ENCODE measurements at regions not wholly inside any gene's neighbourhood (a gene's known extent, or its start where the extent isn't known, plus 50 kb on each side); places are given as distances from the start of the nearest gene placed in this dataset.

- no TSS peak for BruUV-seq (replicated peaks)
These were observed 496.3 kb downstream of the XPNPEP1 start for GRCh38 chr10:109426987-109427386.

DNA sequence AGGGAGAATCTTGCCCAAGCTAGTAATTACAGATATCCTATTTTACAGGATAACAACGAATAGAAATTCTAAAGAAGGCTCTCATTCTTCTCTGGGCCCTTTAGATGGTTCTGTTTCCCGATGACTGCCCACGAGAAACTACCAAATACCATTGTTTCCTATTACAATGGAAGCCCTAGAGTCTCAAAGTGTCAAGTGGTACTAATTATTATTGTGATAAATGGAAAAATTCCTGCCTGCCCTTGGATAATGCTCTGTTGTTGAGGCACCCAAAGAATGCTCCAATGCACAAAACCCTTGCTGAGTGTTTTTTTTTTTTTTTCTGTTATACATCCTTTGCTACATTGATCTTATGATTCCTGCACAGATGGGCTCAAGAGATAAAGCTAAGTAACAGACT is 504.5 kb downstream of the XPNPEP1 start:
- ChIA-PET CTCF (ENCODE audit: unreplicated experiment) (no interaction called here), POLR2A (interaction anchor here (0.7 kb wide), 1 partner anchor 312 kb away, joined by 5 read pairs; no protein-coding TSS in a partner anchor)
- Histone ChIP-seq H3K4me2 (ENCODE audit: low read length) (no peak overlapping the region), H3K4me3 (ENCODE audit: low read depth, low read length, poor library complexity, severe bottlenecking) (no peak overlapping the region), H2AFZ (ENCODE audit: low read length) (no peak overlapping the region), H4K20me1 (ENCODE audit: insufficient read depth, low read length) (no peaks in the 10 kb centered on the region), H3K79me2 (ENCODE audit: insufficient read depth, low read depth, low read length) (no peaks in the 10 kb centered on the region), H3K9me2 (ENCODE audit: insufficient read depth, low read length) (no peaks in the 10 kb centered on the region), H3K4me1 (ENCODE audit: insufficient read depth, low read length, poor library complexity, severe bottlenecking) (no peaks in the 10 kb centered on the region), H3K27ac (ENCODE audit: low read depth, low read length, poor library complexity, severe bottlenecking) (no peak overlapping the region), H3K9me3 (ENCODE audit: low read length) (no peaks in the 10 kb centered on the region), H3K36me3 (ENCODE audit: insufficient read depth, low read length) (no peaks in the 10 kb centered on the region)
- DNase-seq (ENCODE audit: low spot score): no peak
- intact Hi-C loops (cut with micrococcal nuclease; ENCODE audit: unreplicated experiment): no loop called here
- BruUV-seq (replicated peaks): no TSS peak
- TF ChIP-seq EZH2phosphoT487 (IDR thresholded peaks at IDR 0.05; ENCODE audit: borderline replicate concordance, low read depth, low read length): no peak
- TF ChIP-seq, protein P1, sequence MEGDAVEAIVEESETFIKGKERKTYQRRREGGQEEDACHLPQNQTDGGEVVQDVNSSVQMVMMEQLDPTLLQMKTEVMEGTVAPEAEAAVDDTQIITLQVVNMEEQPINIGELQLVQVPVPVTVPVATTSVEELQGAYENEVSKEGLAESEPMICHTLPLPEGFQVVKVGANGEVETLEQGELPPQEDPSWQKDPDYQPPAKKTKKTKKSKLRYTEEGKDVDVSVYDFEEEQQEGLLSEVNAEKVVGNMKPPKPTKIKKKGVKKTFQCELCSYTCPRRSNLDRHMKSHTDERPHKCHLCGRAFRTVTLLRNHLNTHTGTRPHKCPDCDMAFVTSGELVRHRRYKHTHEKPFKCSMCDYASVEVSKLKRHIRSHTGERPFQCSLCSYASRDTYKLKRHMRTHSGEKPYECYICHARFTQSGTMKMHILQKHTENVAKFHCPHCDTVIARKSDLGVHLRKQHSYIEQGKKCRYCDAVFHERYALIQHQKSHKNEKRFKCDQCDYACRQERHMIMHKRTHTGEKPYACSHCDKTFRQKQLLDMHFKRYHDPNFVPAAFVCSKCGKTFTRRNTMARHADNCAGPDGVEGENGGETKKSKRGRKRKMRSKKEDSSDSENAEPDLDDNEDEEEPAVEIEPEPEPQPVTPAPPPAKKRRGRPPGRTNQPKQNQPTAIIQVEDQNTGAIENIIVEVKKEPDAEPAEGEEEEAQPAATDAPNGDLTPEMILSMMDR (conservative IDR thresholded peaks at IDR 0.05; ENCODE audit: low read length): no peak

More at GRCh38 chr10:109426987-109427386, 496.3 kb downstream of the XPNPEP1 start:
- H3K36me3 ChIP-seq (ENCODE audit: insufficient read depth, low read length): no peaks in the 10 kb centered on the region
- ChIA-PET POLR2A (no interaction called here), CTCF (ENCODE audit: unreplicated experiment) (no interaction called here)
- intact Hi-C loops (cut with micrococcal nuclease; ENCODE audit: unreplicated experiment): no loop called here
- H3K27ac ChIP-seq (ENCODE audit: low read depth, low read length, poor library complexity, severe bottlenecking): no peak overlapping the region
- H3K4me3 ChIP-seq (ENCODE audit: low read depth, low read length, poor library complexity, severe bottlenecking): no peak overlapping the region
- no peak for TF ChIP-seq EZH2phosphoT487 (IDR thresholded peaks at IDR 0.05; ENCODE audit: borderline replicate concordance, low read depth, low read length)
- TF ChIP-seq, protein P1 (conservative IDR thresholded peaks at IDR 0.05; ENCODE audit: low read length): no peak
- H4K20me1 ChIP-seq (ENCODE audit: insufficient read depth, low read length): no peaks in the 10 kb centered on the region
- no peak overlapping the region for H3K4me2 ChIP-seq (ENCODE audit: low read length)
- no peaks in the 10 kb centered on the region for H3K79me2 ChIP-seq (ENCODE audit: insufficient read depth, low read depth, low read length)
- no peak for DNase-seq (ENCODE audit: low spot score)
- H3K9me2 ChIP-seq (ENCODE audit: insufficient read depth, low read length): no peaks in the 10 kb centered on the region
- H2AFZ ChIP-seq (ENCODE audit: low read length): no peak overlapping the region
- H3K4me1 ChIP-seq (ENCODE audit: insufficient read depth, low read length, poor library complexity, severe bottlenecking): no peaks in the 10 kb centered on the region
- H3K9me3 ChIP-seq (ENCODE audit: low read length): no peaks in the 10 kb centered on the region

DNA sequence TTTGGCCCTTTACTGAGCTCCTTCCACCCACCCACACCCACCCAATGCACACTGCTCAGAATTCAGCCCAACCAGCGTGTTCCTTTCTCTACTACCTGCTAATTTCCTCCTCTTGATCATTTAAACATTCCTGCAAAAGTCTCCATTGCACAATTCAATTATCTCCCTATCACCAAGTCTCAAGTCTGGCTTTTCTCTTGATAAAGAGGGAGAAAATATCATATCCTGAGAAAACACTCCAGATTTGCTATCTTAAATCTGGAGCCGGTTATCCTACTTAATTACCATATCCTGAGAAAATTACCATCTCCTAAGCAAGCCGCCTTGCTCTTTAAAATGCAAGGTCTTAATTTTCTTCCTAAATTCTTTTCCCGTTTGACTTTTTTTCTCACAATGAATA is 505.5 kb downstream of the XPNPEP1 start:
- no peaks in the 10 kb centered on the region for H3K36me3 ChIP-seq (ENCODE audit: insufficient read depth, low read length)
- intact Hi-C loops (cut with micrococcal nuclease; ENCODE audit: unreplicated experiment): no loop called here

More for the DNA sequence above, 505.5 kb downstream of the XPNPEP1 start:
- Histone ChIP-seq H3K4me3 (ENCODE audit: low read depth, low read length, poor library complexity, severe bottlenecking) (no peak overlapping the region), H3K27ac (ENCODE audit: low read depth, low read length, poor library complexity, severe bottlenecking) (no peak overlapping the region), H3K4me1 (ENCODE audit: insufficient read depth, low read length, poor library complexity, severe bottlenecking) (no peaks in the 10 kb centered on the region), H3K79me2 (ENCODE audit: insufficient read depth, low read depth, low read length) (no peaks in the 10 kb centered on the region), H3K9me3 (ENCODE audit: low read length) (no peaks in the 10 kb centered on the region), H2AFZ (ENCODE audit: low read length) (no peak overlapping the region), H3K4me2 (ENCODE audit: low read length) (no peak overlapping the region), H4K20me1 (ENCODE audit: insufficient read depth, low read length) (no peaks in the 10 kb centered on the region), H3K9me2 (ENCODE audit: insufficient read depth, low read length) (no peaks in the 10 kb centered on the region)
- ChIA-PET POLR2A (interaction anchor here (1.6 kb wide), 1 partner anchor 24 kb away, joined by 3 read pairs; no protein-coding TSS in a partner anchor), CTCF (ENCODE audit: unreplicated experiment) (no interaction called here)
- TF ChIP-seq, protein P1 (conservative IDR thresholded peaks at IDR 0.05; ENCODE audit: low read length): no peak
- no peak for TF ChIP-seq EZH2phosphoT487 (IDR thresholded peaks at IDR 0.05; ENCODE audit: borderline replicate concordance, low read depth, low read length)
- DNase-seq (ENCODE audit: low spot score): no peak
- no TSS peak for BruUV-seq (replicated peaks)

Measured in OCI-LY7 (cell line).